ENCODE measurements at regions not wholly inside any gene's neighbourhood (a gene's known extent, or its start where the extent isn't known, plus 50 kb on each side); places are given as distances from the start of the nearest gene placed in this dataset.
"Not testable (repeated sequence)": the region's sequence is repeated elsewhere in the genome, so short reads cannot be mapped to it uniquely, and the experiment has no call there.

- H3K4me1 ChIP-seq (ENCODE audit: control insufficient read depth in 2 of 2, insufficient read depth in 1 of 2, low read depth in 1 of 2, low read length in 2 of 2); H2AK5ac ChIP-seq (ENCODE audit: low read depth, low read length); H3K4me2 ChIP-seq (ENCODE audit: insufficient read depth, low read length, poor library complexity, severe bottlenecking); H4K8ac ChIP-seq (ENCODE audit: low read depth, low read length); H3K27ac ChIP-seq (replicated peaks; ENCODE audit: low read length); H3K18ac ChIP-seq (ENCODE audit: low read length); H3K4ac ChIP-seq (ENCODE audit: low read length); H3K79me1 ChIP-seq (ENCODE audit: low read depth, low read length); H2BK5ac ChIP-seq (ENCODE audit: low read length); H2BK15ac ChIP-seq (ENCODE audit: low read length); H2BK12ac ChIP-seq (ENCODE audit: low read length); H4K91ac ChIP-seq (ENCODE audit: low read depth, low read length, poor library complexity); H3K36me3 ChIP-seq (replicated peaks in 1 of 2; ENCODE audit: control insufficient read depth in 2 of 2, insufficient read depth in 2 of 2, low read length in 2 of 2); H2BK120ac ChIP-seq (ENCODE audit: low read depth, low read length); DNase-seq (ENCODE audit: low spot score); H3K4me3 ChIP-seq (ENCODE audit: low read length in 2 of 2); H3K14ac ChIP-seq (ENCODE audit: low read length); H3K9me3 ChIP-seq (replicated peaks in 1 of 2; ENCODE audit: control insufficient read depth in 2 of 2, insufficient read depth in 1 of 2, low read depth in 1 of 2, low read length in 2 of 2); H3K9ac ChIP-seq (ENCODE audit: low read depth, low read length, poor library complexity); H3K23ac ChIP-seq (ENCODE audit: low read depth, low read length, poor library complexity); H2AFZ ChIP-seq (ENCODE audit: low read length); H3K27me3 ChIP-seq (ENCODE audit: control insufficient read depth in 3 of 3, insufficient read depth in 3 of 3, low read depth in 1 of 3, low read length in 3 of 3): not testable (repeated sequence)
- no CpG with 5 or more reads among the region's 12 CpGs for WGBS, 2 donors (ENCODE audit: extremely low coverage in 2 of 2, insufficient read length in 2 of 2, insufficient replicate concordance in 1 of 2)
These were observed 202.3 kb downstream of the BANP start for GRCh38 chr16:88153516-88153915.

GRCh38 chr16:88154886-88155285 lies 203.7 kb downstream of the BANP start:
- not testable (repeated sequence) for H3K9ac ChIP-seq (ENCODE audit: low read depth, low read length, poor library complexity); H4K91ac ChIP-seq (ENCODE audit: low read depth, low read length, poor library complexity); H3K27ac ChIP-seq (replicated peaks; ENCODE audit: low read length); H3K18ac ChIP-seq (ENCODE audit: low read length); H2BK15ac ChIP-seq (ENCODE audit: low read length); H3K27me3 ChIP-seq (ENCODE audit: control insufficient read depth in 3 of 3, insufficient read depth in 3 of 3, low read depth in 1 of 3, low read length in 3 of 3); H3K14ac ChIP-seq (ENCODE audit: low read length); H2AK5ac ChIP-seq (ENCODE audit: low read depth, low read length); H3K4me3 ChIP-seq (ENCODE audit: low read length in 2 of 2); H4K8ac ChIP-seq (ENCODE audit: low read depth, low read length); H2BK12ac ChIP-seq (ENCODE audit: low read length); H2BK5ac ChIP-seq (ENCODE audit: low read length); H3K79me1 ChIP-seq (ENCODE audit: low read depth, low read length); H2BK120ac ChIP-seq (ENCODE audit: low read depth, low read length); H3K9me3 ChIP-seq (replicated peaks in 1 of 2; ENCODE audit: control insufficient read depth in 2 of 2, insufficient read depth in 1 of 2, low read depth in 1 of 2, low read length in 2 of 2); H3K36me3 ChIP-seq (replicated peaks in 1 of 2; ENCODE audit: control insufficient read depth in 2 of 2, insufficient read depth in 2 of 2, low read length in 2 of 2); H3K4ac ChIP-seq (ENCODE audit: low read length); H2AFZ ChIP-seq (ENCODE audit: low read length); H3K4me2 ChIP-seq (ENCODE audit: insufficient read depth, low read length, poor library complexity, severe bottlenecking); H3K4me1 ChIP-seq (ENCODE audit: control insufficient read depth in 2 of 2, insufficient read depth in 1 of 2, low read depth in 1 of 2, low read length in 2 of 2); DNase-seq (ENCODE audit: low spot score); H3K23ac ChIP-seq (ENCODE audit: low read depth, low read length, poor library complexity)
- no CpG with 5 or more reads among the region's 8 CpGs for WGBS, 2 donors (ENCODE audit: extremely low coverage in 2 of 2, insufficient read length in 2 of 2, insufficient replicate concordance in 1 of 2)

DNA sequence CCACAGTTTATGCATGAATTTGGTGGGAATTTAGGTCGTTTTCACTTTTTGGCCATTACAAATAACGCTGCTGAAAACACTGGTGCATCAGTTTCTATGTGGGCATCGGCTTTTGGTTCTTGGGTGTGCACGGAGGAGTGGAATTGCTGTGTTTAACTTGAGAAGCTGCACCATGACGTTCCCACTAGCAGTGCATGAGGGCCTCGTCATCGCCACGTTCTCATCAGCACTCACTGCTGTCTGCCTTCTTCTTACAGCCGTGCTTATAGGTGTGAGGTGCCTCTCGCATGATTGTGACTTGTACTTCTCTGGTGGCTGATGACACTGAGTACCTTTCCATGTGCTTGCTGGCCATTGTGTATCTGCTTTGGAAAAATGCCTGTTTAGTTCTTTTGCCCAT lies 204.4 kb downstream of the BANP start:
- WGBS, 2 donors (ENCODE audit: extremely low coverage in 2 of 2, insufficient read length in 2 of 2, insufficient replicate concordance in 1 of 2): no CpG with 5 or more reads among the region's 10 CpGs
- not testable (repeated sequence) for H3K9me3 ChIP-seq (replicated peaks in 1 of 2; ENCODE audit: control insufficient read depth in 2 of 2, insufficient read depth in 1 of 2, low read depth in 1 of 2, low read length in 2 of 2)

GRCh38 chr16:88156640-88157283 lies 205.5 kb downstream of the BANP start:
- not testable (repeated sequence) for H3K4me3 ChIP-seq (ENCODE audit: low read length in 2 of 2); H3K27me3 ChIP-seq (ENCODE audit: control insufficient read depth in 3 of 3, insufficient read depth in 3 of 3, low read depth in 1 of 3, low read length in 3 of 3); H3K79me1 ChIP-seq (ENCODE audit: low read depth, low read length); H2BK15ac ChIP-seq (ENCODE audit: low read length); H2BK5ac ChIP-seq (ENCODE audit: low read length); H2AFZ ChIP-seq (ENCODE audit: low read length); H4K8ac ChIP-seq (ENCODE audit: low read depth, low read length); H4K91ac ChIP-seq (ENCODE audit: low read depth, low read length, poor library complexity); DNase-seq (ENCODE audit: low spot score); H3K9ac ChIP-seq (ENCODE audit: low read depth, low read length, poor library complexity); H3K4ac ChIP-seq (ENCODE audit: low read length); H3K36me3 ChIP-seq (replicated peaks in 1 of 2; ENCODE audit: control insufficient read depth in 2 of 2, insufficient read depth in 2 of 2, low read length in 2 of 2); H3K4me2 ChIP-seq (ENCODE audit: insufficient read depth, low read length, poor library complexity, severe bottlenecking); H3K27ac ChIP-seq (replicated peaks; ENCODE audit: low read length); H3K14ac ChIP-seq (ENCODE audit: low read length); H3K4me1 ChIP-seq (ENCODE audit: control insufficient read depth in 2 of 2, insufficient read depth in 1 of 2, low read depth in 1 of 2, low read length in 2 of 2); H2BK12ac ChIP-seq (ENCODE audit: low read length); H3K18ac ChIP-seq (ENCODE audit: low read length); H2BK120ac ChIP-seq (ENCODE audit: low read depth, low read length); H3K23ac ChIP-seq (ENCODE audit: low read depth, low read length, poor library complexity); H2AK5ac ChIP-seq (ENCODE audit: low read depth, low read length); H3K9me3 ChIP-seq (replicated peaks in 1 of 2; ENCODE audit: control insufficient read depth in 2 of 2, insufficient read depth in 1 of 2, low read depth in 1 of 2, low read length in 2 of 2)
- WGBS, 2 donors (ENCODE audit: extremely low coverage in 2 of 2, insufficient read length in 2 of 2, insufficient replicate concordance in 1 of 2): no CpG with 5 or more reads among the region's 14 CpGs

More for the DNA sequence above, 204.4 kb downstream of the BANP start:
- H4K8ac ChIP-seq (ENCODE audit: low read depth, low read length); H2BK120ac ChIP-seq (ENCODE audit: low read depth, low read length); H2AFZ ChIP-seq (ENCODE audit: low read length); H3K27ac ChIP-seq (replicated peaks; ENCODE audit: low read length); H3K4ac ChIP-seq (ENCODE audit: low read length); H3K27me3 ChIP-seq (ENCODE audit: control insufficient read depth in 3 of 3, insufficient read depth in 3 of 3, low read depth in 1 of 3, low read length in 3 of 3); H3K4me2 ChIP-seq (ENCODE audit: insufficient read depth, low read length, poor library complexity, severe bottlenecking); H2BK5ac ChIP-seq (ENCODE audit: low read length); H3K36me3 ChIP-seq (replicated peaks in 1 of 2; ENCODE audit: control insufficient read depth in 2 of 2, insufficient read depth in 2 of 2, low read length in 2 of 2); H2AK5ac ChIP-seq (ENCODE audit: low read depth, low read length); H3K14ac ChIP-seq (ENCODE audit: low read length); H3K9ac ChIP-seq (ENCODE audit: low read depth, low read length, poor library complexity); H4K91ac ChIP-seq (ENCODE audit: low read depth, low read length, poor library complexity); H3K79me1 ChIP-seq (ENCODE audit: low read depth, low read length); H3K23ac ChIP-seq (ENCODE audit: low read depth, low read length, poor library complexity); H2BK15ac ChIP-seq (ENCODE audit: low read length); H3K4me3 ChIP-seq (ENCODE audit: low read length in 2 of 2); H3K4me1 ChIP-seq (ENCODE audit: control insufficient read depth in 2 of 2, insufficient read depth in 1 of 2, low read depth in 1 of 2, low read length in 2 of 2); H2BK12ac ChIP-seq (ENCODE audit: low read length); H3K18ac ChIP-seq (ENCODE audit: low read length); DNase-seq (ENCODE audit: low spot score): not testable (repeated sequence)

Data from neuronal stem cell (in vitro differentiated cells).